ENCODE measurements at regions not wholly inside any gene's neighbourhood (a gene's known extent, or its start where the extent isn't known, plus 50 kb on each side); places are given as distances from the start of the nearest gene placed in this dataset.

DNA sequence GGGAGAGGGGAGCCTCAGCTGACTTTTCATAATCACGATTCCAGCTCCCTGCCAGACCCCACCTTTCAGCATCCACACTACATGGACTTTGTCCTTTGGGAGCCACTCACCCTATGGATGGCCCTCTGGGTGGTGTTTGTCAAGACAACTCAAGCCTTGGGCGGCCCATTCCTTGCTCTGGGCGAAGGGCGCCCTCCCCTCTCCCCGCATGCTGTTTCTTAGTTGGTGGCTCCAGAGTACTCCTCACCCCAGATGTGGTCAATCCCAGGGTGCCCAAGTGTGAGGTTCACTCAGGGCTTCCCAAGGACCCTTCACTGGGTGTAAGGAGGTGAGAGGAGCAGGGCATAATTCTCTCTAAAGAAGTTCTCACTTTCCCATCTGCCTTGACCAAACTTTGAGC lies 710.0 kb downstream of the QKI start:
- TF ChIP-seq, protein P1, sequence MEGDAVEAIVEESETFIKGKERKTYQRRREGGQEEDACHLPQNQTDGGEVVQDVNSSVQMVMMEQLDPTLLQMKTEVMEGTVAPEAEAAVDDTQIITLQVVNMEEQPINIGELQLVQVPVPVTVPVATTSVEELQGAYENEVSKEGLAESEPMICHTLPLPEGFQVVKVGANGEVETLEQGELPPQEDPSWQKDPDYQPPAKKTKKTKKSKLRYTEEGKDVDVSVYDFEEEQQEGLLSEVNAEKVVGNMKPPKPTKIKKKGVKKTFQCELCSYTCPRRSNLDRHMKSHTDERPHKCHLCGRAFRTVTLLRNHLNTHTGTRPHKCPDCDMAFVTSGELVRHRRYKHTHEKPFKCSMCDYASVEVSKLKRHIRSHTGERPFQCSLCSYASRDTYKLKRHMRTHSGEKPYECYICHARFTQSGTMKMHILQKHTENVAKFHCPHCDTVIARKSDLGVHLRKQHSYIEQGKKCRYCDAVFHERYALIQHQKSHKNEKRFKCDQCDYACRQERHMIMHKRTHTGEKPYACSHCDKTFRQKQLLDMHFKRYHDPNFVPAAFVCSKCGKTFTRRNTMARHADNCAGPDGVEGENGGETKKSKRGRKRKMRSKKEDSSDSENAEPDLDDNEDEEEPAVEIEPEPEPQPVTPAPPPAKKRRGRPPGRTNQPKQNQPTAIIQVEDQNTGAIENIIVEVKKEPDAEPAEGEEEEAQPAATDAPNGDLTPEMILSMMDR (IDR thresholded peaks at IDR 0.05; ENCODE audit: insufficient read depth, missing control alignments): no peak
- DNase-seq (ENCODE audit: insufficient read length, low spot score) (no peak), FAIRE-seq (no peak)

GRCh38 chr6:164122109-164122508 lies 707.6 kb downstream of the QKI start:
- no peak for FAIRE-seq
- no peak for DNase-seq (ENCODE audit: insufficient read length, low spot score)
- TF ChIP-seq, protein P1 (IDR thresholded peaks at IDR 0.05; ENCODE audit: insufficient read depth, missing control alignments): no peak

GRCh38 chr6:164121527-164121926 lies 707.0 kb downstream of the QKI start:
- DNase-seq (ENCODE audit: insufficient read length, low spot score): no peak
- no peak for FAIRE-seq
- TF ChIP-seq, protein P1 (IDR thresholded peaks at IDR 0.05; ENCODE audit: insufficient read depth, missing control alignments): no peak

GRCh38 chr6:164114651-164115050 lies 700.1 kb downstream of the QKI start:
- FAIRE-seq: no peak
- TF ChIP-seq, protein P1 (IDR thresholded peaks at IDR 0.05; ENCODE audit: insufficient read depth, missing control alignments): no peak
- DNase-seq (ENCODE audit: insufficient read length, low spot score): no peak

- DNase-seq (ENCODE audit: insufficient read length, low spot score): no peak
- no peak for FAIRE-seq
- TF ChIP-seq, protein P1 (IDR thresholded peaks at IDR 0.05; ENCODE audit: insufficient read depth, missing control alignments): no peak
Observed at GRCh38 chr6:164114051-164114450, 699.5 kb downstream of the QKI start.

- TF ChIP-seq, protein P1 (IDR thresholded peaks at IDR 0.05; ENCODE audit: insufficient read depth, missing control alignments): no peak
- no peak for DNase-seq (ENCODE audit: insufficient read length, low spot score)
- no peak for FAIRE-seq
Observed at GRCh38 chr6:164113637-164114036, 699.1 kb downstream of the QKI start.

DNA sequence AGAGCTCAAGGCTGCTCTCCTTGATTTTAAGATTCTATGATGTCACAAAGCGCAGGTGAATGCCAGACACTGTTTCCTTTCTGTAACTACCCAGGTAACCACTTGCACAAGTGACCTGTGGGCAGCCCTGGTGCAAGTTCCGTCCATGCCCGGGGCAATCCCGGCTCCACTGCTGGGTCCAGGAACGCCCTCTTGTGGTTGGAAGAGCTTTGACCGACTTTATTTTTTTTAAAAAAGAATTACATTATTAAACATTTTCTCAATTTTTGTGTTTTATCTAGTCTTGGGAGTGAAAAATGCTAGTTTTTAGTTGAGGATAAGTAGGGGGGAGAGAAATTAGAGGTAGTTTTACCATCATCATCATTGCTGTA lies 695.2 kb downstream of the QKI start:
- TF ChIP-seq, protein P1 (IDR thresholded peaks at IDR 0.05; ENCODE audit: insufficient read depth, missing control alignments): no peak
- FAIRE-seq: no peak
- DNase-seq (ENCODE audit: insufficient read length, low spot score): no peak
